CD4-positive, alpha-beta memory T cell (primary cell): ENCODE measurements at regions not wholly inside any gene's neighbourhood (a gene's known extent, or its start where the extent isn't known, plus 50 kb on each side); places are given as distances from the start of the nearest gene placed in this dataset.
"Not testable (repeated sequence)": the region's sequence is repeated elsewhere in the genome, so short reads cannot be mapped to it uniquely, and the experiment has no call there.

ENCODE experiments used
- CTCF ChIA-PET: fragments of 350-600 bp; sonication (Branson Sonifier 250); formaldehyde crosslinking; loops from one replicate; lab custom pipeline; 2021; ENCODE audit warnings: inconsistent platforms; ENCODE audit not compliant: partially characterized antibody; lab: Charles Lee
- POLR2A ChIA-PET: fragments of 350-600 bp; sonication (Branson Sonifier 250); formaldehyde crosslinking; loops from one replicate; lab custom pipeline; 2021; ENCODE audit not compliant: partially characterized antibody; lab: Charles Lee
- DNase-seq, 5 donors: peaks; one replicate each; pipeline versions ENCODE4 v3.0.0 to v3.0.0-alpha.2; 2020 to 2022; ENCODE audit warnings: mixed read lengths in 1 of 5
- H3K27ac ChIP-seq: one replicate; pipeline ENCODE4 v1.7.0; 2013; ENCODE audit warnings: low read depth, low read length
- H3K27me3 ChIP-seq: 2 replicates; pipeline ENCODE4 v1.7.0; 2013; ENCODE audit warnings: mild to moderate bottlenecking, low read length, moderate library complexity; ENCODE audit not compliant: insufficient read depth
- H3K36me3 ChIP-seq: 2 replicates; pipeline ENCODE4 v1.7.0; 2013; ENCODE audit warnings: mild to moderate bottlenecking, low read length, moderate library complexity; ENCODE audit not compliant: insufficient read depth
- H3K4me1 ChIP-seq: 2 replicates; pipeline ENCODE4 v1.7.0; 2013; ENCODE audit warnings: mild to moderate bottlenecking, low read length, moderate library complexity; ENCODE audit not compliant: insufficient read depth
- H3K4me3 ChIP-seq, 2 donors: one replicate each; pipeline ENCODE4 v1.7.0; 2013; ENCODE audit warnings: low read length in 2 of 2, mild to moderate bottlenecking in 1 of 2
- H3K9me3 ChIP-seq, 2 donors: one replicate each; pipeline ENCODE4 v1.7.0; 2013; ENCODE audit warnings: low read length in 2 of 2, control low read depth in 1 of 2; ENCODE audit not compliant: control insufficient read depth in 1 of 2
- H3K27ac Mint-ChIP-seq, 7 donors: one replicate each; pipeline ENCODE4 v1.8.0; 2020 to 2021; ENCODE audit warnings: mixed read lengths in 7 of 7, mild to moderate bottlenecking in 6 of 7, inconsistent platforms in 3 of 7, moderate library complexity in 3 of 7
- H3K27me3 Mint-ChIP-seq, 2 donors: one replicate each; pipeline ENCODE4 v1.8.0; 2020 to 2021; ENCODE audit warnings: mixed read lengths in 2 of 2
- H3K36me3 Mint-ChIP-seq, 2 donors: one replicate each; pipeline ENCODE4 v1.8.0; 2020 to 2021; ENCODE audit warnings: mixed read lengths in 2 of 2, inconsistent platforms in 1 of 2, mild to moderate bottlenecking in 1 of 2
- H3K4me1 Mint-ChIP-seq, 4 donors: one replicate each; pipeline ENCODE4 v1.8.0; 2020 to 2021; ENCODE audit warnings: mixed read lengths in 4 of 4, mild to moderate bottlenecking in 1 of 4
- H3K4me3 Mint-ChIP-seq, 8 donors: one replicate each; pipeline ENCODE4 v1.8.0; 2020 to 2021; ENCODE audit warnings: mixed read lengths in 8 of 8, mild to moderate bottlenecking in 7 of 8, moderate library complexity in 6 of 8, inconsistent platforms in 3 of 8
- H3K9me3 Mint-ChIP-seq, 8 donors: one replicate each; pipeline ENCODE4 v1.8.0; 2020 to 2021; ENCODE audit warnings: mixed read lengths in 8 of 8, mild to moderate bottlenecking in 5 of 8, inconsistent platforms in 3 of 8, moderate library complexity in 1 of 8
- intact Hi-C: fragments of 100-400 bp; cut with micrococcal nuclease; formaldehyde crosslinking; loops from one replicate; pipeline ENCODE4 v1.15.1; 2023

GRCh38 chr2:153661801-153662200, 183.2 kb upstream of the RPRM start:
- H3K4me1 Mint-ChIP-seq, result no peaks in the 10 kb centered on the region
- CTCF ChIA-PET, result no interaction called here

GRCh38 chr2:153663371-153663770, 184.8 kb upstream of the RPRM start:
- Histone ChIP-seq H3K4me1 (no peaks in the 10 kb centered on the region), H3K27me3 (no peaks in the 10 kb centered on the region), H3K4me3 (no peak overlapping the region), H3K36me3 (no peaks in the 10 kb centered on the region), H3K9me3 (no peaks in the 10 kb centered on the region), H3K27ac (no peak overlapping the region)
- Mint-ChIP-seq H3K27me3 (no peaks in the 10 kb centered on the region), H3K36me3 (no peaks in the 10 kb centered on the region), H3K9me3 (peaks cover 3 to 20% (median 7%) of the 10 kb centered on the region in 8 donors), H3K4me3 (no peak overlapping the region), H3K4me1 (no peaks in the 10 kb centered on the region), H3K27ac (no peak overlapping the region)
- DNase-seq, result no peak
- intact Hi-C loops, result no loop called here
- POLR2A ChIA-PET, result no interaction called here
- CTCF ChIA-PET, result no interaction called here

More at GRCh38 chr2:153661801-153662200, 183.2 kb upstream of the RPRM start:
- no peak for DNase-seq
- Histone ChIP-seq H3K9me3 (no peaks in the 10 kb centered on the region), H3K27ac (no peak overlapping the region), H3K4me1 (no peaks in the 10 kb centered on the region), H3K27me3 (no peaks in the 10 kb centered on the region), H3K36me3 (no peaks in the 10 kb centered on the region), H3K4me3 (no peak overlapping the region)
- intact Hi-C loops, result no loop called here
- POLR2A ChIA-PET, result no interaction called here
- Mint-ChIP-seq H3K36me3 (no peaks in the 10 kb centered on the region), H3K27me3 (no peaks in the 10 kb centered on the region), H3K4me3 (no peak overlapping the region), H3K9me3 (peaks cover 0 to 19% (median 7%) of the 10 kb centered on the region in 8 donors), H3K27ac (no peak overlapping the region)

DNA sequence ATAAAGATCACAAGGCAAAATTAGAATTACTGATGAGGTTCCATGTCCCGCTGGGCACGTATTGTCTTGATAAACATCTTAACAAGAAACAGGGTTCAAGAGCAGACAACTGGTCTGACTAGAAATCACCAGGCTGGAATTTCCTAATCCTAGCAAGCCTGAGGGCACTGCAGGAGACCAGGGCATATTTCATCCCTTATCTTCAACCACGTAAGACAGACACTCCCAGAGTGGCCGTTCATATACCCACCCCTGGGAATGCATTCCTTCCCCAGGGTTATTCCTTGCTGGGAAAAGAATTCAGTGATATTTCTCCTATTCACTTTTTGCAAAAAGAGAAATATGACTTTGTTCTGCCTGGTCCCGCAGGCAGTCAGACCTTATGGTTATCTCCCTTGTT, 185.4 kb upstream of the RPRM start:
- CTCF ChIA-PET, H3K27ac Mint-ChIP-seq, H3K27me3 ChIP-seq, H3K4me3 ChIP-seq, H3K4me1 Mint-ChIP-seq, POLR2A ChIA-PET, intact Hi-C loops, H3K36me3 ChIP-seq, H3K36me3 Mint-ChIP-seq, H3K27me3 Mint-ChIP-seq, H3K9me3 ChIP-seq, H3K4me1 ChIP-seq, DNase-seq, H3K4me3 Mint-ChIP-seq, H3K27ac ChIP-seq: not testable (repeated sequence)
- peaks cover 4 to 21% (median 7%) of the 10 kb centered on the region in 8 donors for H3K9me3 Mint-ChIP-seq

- H3K36me3 Mint-ChIP-seq, result no peaks in the 10 kb centered on the region
- CTCF ChIA-PET, result no interaction called here
Observed at GRCh38 chr2:153667475-153667874, 188.9 kb upstream of the RPRM start.

GRCh38 chr2:153668923-153669322, 190.4 kb upstream of the RPRM start:
- intact Hi-C loops, result no loop called here
- no peak overlapping the region for H3K4me3 Mint-ChIP-seq

More at GRCh38 chr2:153667475-153667874, 188.9 kb upstream of the RPRM start:
- H3K4me3 Mint-ChIP-seq, result no peak overlapping the region
- no peak for DNase-seq
- peaks cover 3 to 29% (median 10%) of the 10 kb centered on the region in 8 donors for H3K9me3 Mint-ChIP-seq
- H3K36me3 ChIP-seq, result no peaks in the 10 kb centered on the region
- H3K27me3 ChIP-seq, result no peaks in the 10 kb centered on the region
- no peaks in the 10 kb centered on the region for H3K4me1 Mint-ChIP-seq
- no peaks in the 10 kb centered on the region for H3K4me1 ChIP-seq
- intact Hi-C loops, result no loop called here
- no peak overlapping the region for H3K27ac Mint-ChIP-seq
- no peaks in the 10 kb centered on the region for H3K9me3 ChIP-seq
- no peaks in the 10 kb centered on the region for H3K27me3 Mint-ChIP-seq
- H3K27ac ChIP-seq, result no peak overlapping the region
- POLR2A ChIA-PET, result no interaction called here
- no peak overlapping the region for H3K4me3 ChIP-seq

DNA sequence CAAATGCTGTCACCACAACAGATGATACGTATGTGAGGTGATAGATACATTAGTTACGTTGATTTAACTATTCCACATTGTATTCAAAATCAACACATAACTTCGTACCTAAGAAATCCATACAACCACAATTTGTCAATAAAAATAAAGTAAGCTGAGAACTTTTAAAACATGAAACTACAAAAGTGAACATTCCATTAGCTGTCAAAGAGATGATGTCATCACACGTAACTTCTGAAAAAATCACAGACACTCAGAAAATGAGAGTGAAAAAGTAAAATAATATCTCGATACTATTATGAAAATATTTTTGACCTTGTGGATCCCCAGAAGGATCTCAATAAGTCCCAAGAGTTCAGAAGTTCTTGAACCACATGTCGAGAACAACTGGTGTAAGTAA, 161.6 kb upstream of the GALNT13 start:
- H3K4me3 ChIP-seq, result no peak overlapping the region
- no peak overlapping the region for H3K27ac Mint-ChIP-seq
- peaks cover 0 to 5% (median 3%) of the 10 kb centered on the region in 8 donors for H3K9me3 Mint-ChIP-seq
- no peaks in the 10 kb centered on the region for H3K27me3 ChIP-seq
- no peaks in the 10 kb centered on the region for H3K9me3 ChIP-seq
- H3K27ac ChIP-seq, result no peak overlapping the region
- no peaks in the 10 kb centered on the region for H3K36me3 ChIP-seq
- no peaks in the 10 kb centered on the region for H3K4me1 ChIP-seq
- POLR2A ChIA-PET, result no interaction called here
- no peak for DNase-seq
- no peaks in the 10 kb centered on the region for H3K4me1 Mint-ChIP-seq
- CTCF ChIA-PET, result no interaction called here
- intact Hi-C loops, result no loop called here
- H3K4me3 Mint-ChIP-seq, result no peak overlapping the region
- no peaks in the 10 kb centered on the region for H3K36me3 Mint-ChIP-seq
- H3K27me3 Mint-ChIP-seq, result no peaks in the 10 kb centered on the region

More at GRCh38 chr2:153668923-153669322, 190.4 kb upstream of the RPRM start:
- Histone ChIP-seq H3K4me3 (no peak overlapping the region), H3K4me1 (no peaks in the 10 kb centered on the region), H3K27ac (no peak overlapping the region), H3K36me3 (no peaks in the 10 kb centered on the region), H3K9me3 (no peaks in the 10 kb centered on the region), H3K27me3 (no peaks in the 10 kb centered on the region)
- CTCF ChIA-PET, result no interaction called here
- H3K36me3 Mint-ChIP-seq, result no peaks in the 10 kb centered on the region
- peaks cover 3 to 39% (median 14%) of the 10 kb centered on the region in 8 donors for H3K9me3 Mint-ChIP-seq
- H3K27me3 Mint-ChIP-seq, result no peaks in the 10 kb centered on the region
- POLR2A ChIA-PET, result no interaction called here
- H3K4me1 Mint-ChIP-seq, result no peaks in the 10 kb centered on the region
- no peak for DNase-seq
- H3K27ac Mint-ChIP-seq, result no peak overlapping the region

DNA sequence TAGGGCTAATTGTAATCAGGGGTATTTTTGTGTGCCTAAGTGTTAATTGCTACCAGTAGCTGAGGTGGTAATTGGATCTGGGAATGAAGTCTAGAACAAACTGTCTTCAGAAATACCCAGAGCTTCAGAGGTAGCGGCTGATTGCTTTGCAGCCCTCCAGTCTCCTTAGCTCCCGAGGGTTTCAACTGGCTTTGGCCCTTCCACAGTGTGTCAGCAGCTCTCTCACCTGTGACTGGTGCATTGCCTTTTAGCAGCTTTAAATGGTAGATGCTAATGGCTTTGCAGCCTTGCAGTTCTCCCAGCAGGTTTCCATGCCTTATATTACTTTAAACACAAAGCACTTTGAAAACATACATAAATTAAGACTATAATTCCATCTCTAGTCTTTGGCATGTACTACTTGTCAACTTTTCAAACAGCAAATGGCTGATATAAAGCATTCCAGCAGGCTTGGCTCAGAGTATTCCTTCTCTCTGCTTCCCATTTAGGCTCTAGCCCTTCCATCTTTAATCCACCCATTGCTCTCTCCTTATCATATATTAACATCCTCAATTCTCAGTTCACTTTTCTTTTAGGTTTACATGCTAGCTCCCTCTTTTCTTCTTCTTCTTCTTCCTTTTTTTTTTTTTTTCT, 156.4 kb upstream of the GALNT13 start:
- intact Hi-C loops, result no loop called here
- H3K4me1 Mint-ChIP-seq, result no peaks in the 10 kb centered on the region
- no peaks in the 10 kb centered on the region for H3K27me3 Mint-ChIP-seq

More for the DNA sequence above, 156.4 kb upstream of the GALNT13 start:
- H3K27ac ChIP-seq, result no peak overlapping the region
- no peaks in the 10 kb centered on the region for H3K4me1 ChIP-seq
- no peaks in the 10 kb centered on the region for H3K36me3 Mint-ChIP-seq
- no peaks in the 10 kb centered on the region for H3K9me3 ChIP-seq
- H3K9me3 Mint-ChIP-seq, result peaks cover 0 to 9% (median 5%) of the 10 kb centered on the region in 8 donors
- ChIA-PET POLR2A (no interaction called here), CTCF (no interaction called here)
- no peak overlapping the region for H3K4me3 Mint-ChIP-seq
- H3K27ac Mint-ChIP-seq, result no peak overlapping the region
- no peak for DNase-seq
- no peaks in the 10 kb centered on the region for H3K27me3 ChIP-seq
- H3K36me3 ChIP-seq, result no peaks in the 10 kb centered on the region
- no peak overlapping the region for H3K4me3 ChIP-seq
